OCI-LY1 (cell line): ENCODE measurements at regions not wholly inside any gene's neighbourhood (a gene's known extent, or its start where the extent isn't known, plus 50 kb on each side); places are given as distances from the start of the nearest gene placed in this dataset.

Experiments
- H2AFZ ChIP-seq: fragments of 200-600 bp; sonication (generic), shearing (Covaris generic); 2 replicates; pipeline ENCODE4 v1.6.0; 2014; ENCODE audit warnings: antibody characterized with exemption, mild to moderate bottlenecking, low read length
- H3F3A ChIP-seq: fragments of 200-600 bp; sonication (generic), shearing (Covaris generic); 2 replicates; pipeline ENCODE4 v1.6.0; 2014; ENCODE audit warnings: mild to moderate bottlenecking, antibody characterized with exemption, low read length, moderate library complexity; ENCODE audit not compliant: insufficient read depth
- H3K27ac ChIP-seq: fragments of 200-600 bp; sonication (generic); 2 replicates; pipeline ENCODE4 v1.5.1; 2014; ENCODE audit warnings: low read length, mixed run types, mild to moderate bottlenecking, low read depth; ENCODE audit not compliant: poor library complexity, severe bottlenecking
- H3K27me3 ChIP-seq: fragments of 200-600 bp; sonication (generic); 2 replicates; pipeline ENCODE4 v1.6.0; 2014; ENCODE audit warnings: antibody characterized with exemption, mild to moderate bottlenecking, low read length, moderate library complexity; ENCODE audit not compliant: insufficient read depth
- H3K36me3 ChIP-seq: fragments of 200-600 bp; sonication (generic); 2 replicates; pipeline ENCODE4 v1.6.1; 2014; ENCODE audit warnings: mild to moderate bottlenecking, antibody characterized with exemption, low read length, moderate library complexity, mixed read lengths; ENCODE audit not compliant: insufficient read depth
- H3K4me1 ChIP-seq: fragments of 200-600 bp; sonication (generic); 2 replicates; pipeline ENCODE4 v1.5.1; 2014; ENCODE audit warnings: mild to moderate bottlenecking, low read length, moderate library complexity; ENCODE audit not compliant: insufficient read depth, severe bottlenecking
- H3K4me2 ChIP-seq: fragments of 200-600 bp; sonication (generic), shearing (Covaris generic); 2 replicates; pipeline ENCODE4 v1.6.1; 2014; ENCODE audit warnings: low read length
- H3K4me3 ChIP-seq: fragments of 200-600 bp; sonication (generic); 2 replicates; pipeline ENCODE4 v1.5.1; 2014; ENCODE audit warnings: low read length, low read depth, mild to moderate bottlenecking, mixed read lengths; ENCODE audit not compliant: poor library complexity, severe bottlenecking
- H3K79me2 ChIP-seq: fragments of 200-600 bp; shearing (Covaris generic); 2 replicates; pipeline ENCODE4 v1.6.1; 2016; ENCODE audit warnings: mixed run types, low read length, mixed read lengths; ENCODE audit not compliant: insufficient read depth
- H3K9ac ChIP-seq: fragments of 200-600 bp; sonication (generic), shearing (Covaris generic); 2 replicates; pipeline ENCODE4 v1.6.1; 2014; ENCODE audit warnings: mild to moderate bottlenecking, low read length, mixed read lengths
- H3K9me2 ChIP-seq: fragments of 200-600 bp; sonication (generic), shearing (Covaris generic); 2 replicates; pipeline ENCODE4 v1.6.1; 2014; ENCODE audit warnings: low read depth, mild to moderate bottlenecking, low read length, mixed read lengths
- H3K9me3 ChIP-seq: fragments of 200-600 bp; shearing (Covaris generic); 2 replicates; pipeline ENCODE4 v1.6.1; 2014; ENCODE audit warnings: low read length, mixed read lengths
- H4K20me1 ChIP-seq: fragments of 200-600 bp; sonication (generic), shearing (Covaris generic); 2 replicates; pipeline ENCODE4 v1.6.0; 2016; ENCODE audit warnings: mild to moderate bottlenecking, low read length; ENCODE audit not compliant: insufficient read depth
- EZH2 ChIP-seq: fragments of 200-600 bp; sonication (generic), shearing (Covaris generic); IDR thresholded peaks from 2 replicates; pipeline ENCODE4 v1.8.0; 2017; ENCODE audit warnings: borderline replicate concordance, mixed run types, mild to moderate bottlenecking, antibody characterized with exemption, low read length, moderate library complexity, mixed read lengths
- TF ChIP-seq, protein P1 (sequence below): fragments of 200-600 bp; sonication (generic), shearing (Covaris generic); IDR thresholded peaks from 2 replicates; pipeline ENCODE4 v1.5.1; 2017; ENCODE audit warnings: mild to moderate bottlenecking, antibody characterized with exemption, low read length, moderate library complexity, mixed read lengths

DNA sequence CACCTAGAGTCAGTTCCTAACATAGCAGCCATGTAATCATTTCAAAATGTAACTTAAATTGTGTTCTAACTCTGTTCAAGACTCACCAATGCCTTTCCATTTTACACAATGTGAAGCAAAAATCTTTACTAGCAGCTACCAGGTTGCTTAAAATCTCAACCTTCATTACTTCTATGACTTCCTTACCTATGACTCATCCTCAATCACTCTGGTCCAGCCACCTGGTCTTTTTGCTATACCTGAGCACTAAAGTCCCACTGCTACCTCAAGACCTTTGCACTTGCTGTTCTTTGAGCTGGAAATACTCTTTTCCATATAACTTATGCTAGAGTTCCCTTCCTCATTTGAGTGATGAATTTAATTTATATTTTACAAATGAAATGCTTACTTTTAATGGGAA is 993.2 kb downstream of the NTRK3 start:
- Histone ChIP-seq H2AFZ (no peak overlapping the region), H3K9me2 (no peaks in the 10 kb centered on the region), H3K27me3 (no peaks in the 10 kb centered on the region), H3F3A (no peaks in the 10 kb centered on the region), H4K20me1 (no peaks in the 10 kb centered on the region), H3K9ac (no peak overlapping the region), H3K4me3 (no peak overlapping the region), H3K36me3 (no peaks in the 10 kb centered on the region), H3K79me2 (no peaks in the 10 kb centered on the region), H3K9me3 (no peaks in the 10 kb centered on the region), H3K27ac (no peak overlapping the region), H3K4me2 (no peak overlapping the region), H3K4me1 (no peaks in the 10 kb centered on the region)
- no peak for TF ChIP-seq EZH2
- TF ChIP-seq, protein P1, sequence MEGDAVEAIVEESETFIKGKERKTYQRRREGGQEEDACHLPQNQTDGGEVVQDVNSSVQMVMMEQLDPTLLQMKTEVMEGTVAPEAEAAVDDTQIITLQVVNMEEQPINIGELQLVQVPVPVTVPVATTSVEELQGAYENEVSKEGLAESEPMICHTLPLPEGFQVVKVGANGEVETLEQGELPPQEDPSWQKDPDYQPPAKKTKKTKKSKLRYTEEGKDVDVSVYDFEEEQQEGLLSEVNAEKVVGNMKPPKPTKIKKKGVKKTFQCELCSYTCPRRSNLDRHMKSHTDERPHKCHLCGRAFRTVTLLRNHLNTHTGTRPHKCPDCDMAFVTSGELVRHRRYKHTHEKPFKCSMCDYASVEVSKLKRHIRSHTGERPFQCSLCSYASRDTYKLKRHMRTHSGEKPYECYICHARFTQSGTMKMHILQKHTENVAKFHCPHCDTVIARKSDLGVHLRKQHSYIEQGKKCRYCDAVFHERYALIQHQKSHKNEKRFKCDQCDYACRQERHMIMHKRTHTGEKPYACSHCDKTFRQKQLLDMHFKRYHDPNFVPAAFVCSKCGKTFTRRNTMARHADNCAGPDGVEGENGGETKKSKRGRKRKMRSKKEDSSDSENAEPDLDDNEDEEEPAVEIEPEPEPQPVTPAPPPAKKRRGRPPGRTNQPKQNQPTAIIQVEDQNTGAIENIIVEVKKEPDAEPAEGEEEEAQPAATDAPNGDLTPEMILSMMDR = no peak

DNA sequence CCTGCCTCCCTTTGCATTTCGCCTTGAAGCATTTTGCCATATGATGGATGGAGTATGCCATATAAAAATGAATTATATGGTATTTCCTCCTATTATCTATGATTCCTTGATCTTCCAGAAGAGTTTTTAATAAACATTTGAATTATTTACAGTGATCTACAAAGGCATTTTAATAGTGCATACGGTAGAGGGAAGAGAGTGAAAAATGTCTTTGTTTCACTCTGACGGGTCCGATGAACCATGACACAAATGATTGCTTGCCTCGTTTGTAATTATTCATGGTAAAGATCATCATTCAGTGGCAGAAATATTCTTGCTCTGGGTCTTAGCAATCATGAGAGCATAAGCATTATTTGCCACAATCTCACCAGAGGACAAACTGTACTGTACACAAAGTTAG is 1010.9 kb downstream of the NTRK3 start:
- Histone ChIP-seq H3K9me3 (no peaks in the 10 kb centered on the region), H3K9me2 (no peaks in the 10 kb centered on the region), H3K4me2 (no peak overlapping the region), H3K4me1 (no peaks in the 10 kb centered on the region), H3K27ac (no peak overlapping the region), H3F3A (no peaks in the 10 kb centered on the region), H2AFZ (no peak overlapping the region), H3K36me3 (no peaks in the 10 kb centered on the region), H3K27me3 (no peaks in the 10 kb centered on the region), H3K4me3 (no peak overlapping the region), H4K20me1 (no peaks in the 10 kb centered on the region), H3K9ac (no peak overlapping the region), H3K79me2 (no peaks in the 10 kb centered on the region)
- TF ChIP-seq, protein P1 = no peak
- no peak for TF ChIP-seq EZH2

DNA sequence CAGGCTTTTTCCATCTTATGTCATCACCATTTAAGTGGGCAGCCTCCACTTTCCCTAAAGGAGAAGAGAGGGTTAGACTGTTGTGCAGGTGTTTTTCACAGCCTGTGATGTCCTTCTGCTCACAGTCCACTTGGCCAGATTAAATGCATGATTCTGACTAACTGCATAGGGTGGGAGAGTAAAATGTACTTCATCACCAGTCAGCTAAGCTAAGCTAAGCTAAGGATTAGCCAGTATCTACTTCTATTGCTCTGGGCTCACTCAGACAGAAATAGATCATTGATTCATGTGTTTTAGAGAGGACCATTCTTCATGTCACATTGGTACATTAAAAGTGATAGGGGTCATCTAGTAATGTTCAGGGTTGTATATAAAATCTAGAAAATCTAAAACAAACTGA is 1013.1 kb downstream of the NTRK3 start:
- H3K79me2 ChIP-seq = no peaks in the 10 kb centered on the region
- H3K9ac ChIP-seq = no peak overlapping the region
- H3K27ac ChIP-seq = no peak overlapping the region
- H3K4me2 ChIP-seq = no peak overlapping the region
- H3K4me1 ChIP-seq = no peaks in the 10 kb centered on the region
- no peak overlapping the region for H3K4me3 ChIP-seq
- no peaks in the 10 kb centered on the region for H3K36me3 ChIP-seq
- H4K20me1 ChIP-seq = no peaks in the 10 kb centered on the region
- H3F3A ChIP-seq = no peaks in the 10 kb centered on the region
- H3K9me2 ChIP-seq = no peaks in the 10 kb centered on the region
- no peak for TF ChIP-seq EZH2
- TF ChIP-seq, protein P1 = no peak
- no peaks in the 10 kb centered on the region for H3K9me3 ChIP-seq
- no peaks in the 10 kb centered on the region for H3K27me3 ChIP-seq
- H2AFZ ChIP-seq = no peak overlapping the region
